HepG2 (cell line): ENCODE measurements at regions not wholly inside any gene's neighbourhood (a gene's known extent, or its start where the extent isn't known, plus 50 kb on each side); places are given as distances from the start of the nearest gene placed in this dataset.

ENCODE experiments used
- ATAC-seq: fragments of 200-7000 bp; cut with Tn5 transposase; 3 replicates; pipeline ENCODE4 v1.9.1; 2020; ENCODE audit warnings: mild to moderate bottlenecking, moderate library complexity
- BruUV-seq: library from RNA; stranded (reverse); fragments of 400-500 nt; replicated peaks from 2 replicates; lab custom pipeline; 2021; lab: Mats Ljungman, UMichigan
- CTCF ChIA-PET: fragments of 300-600 bp; formaldehyde crosslinking; extraction: SDS; loops from one replicate; lab custom pipeline; 2021; ENCODE audit warnings: low total read pairs, inconsistent platforms, low intra/inter-chr PET ratio; lab: Yijun Ruan, JAX
- POLR2A ChIA-PET: fragments of 350-600 bp; sonication (Branson Sonifier 250); formaldehyde crosslinking; loops from one replicate; lab custom pipeline; 2020; ENCODE audit warnings: antibody characterized with exemption, inconsistent platforms; lab: Yijun Ruan, JAX
- DNase-seq: peaks from one replicate; pipeline ENCODE4 v3.0.0-alpha.2; 2015; ENCODE audit warnings: low spot score
- FAIRE-seq: peaks from 3 replicates; lab custom pipeline; 2011; peaks lifted over from hg19 to GRCh38; lab: Jason Lieb, UNC
- H2AFZ ChIP-seq: one replicate; pipeline ENCODE4 v1.6.1; 2011; ENCODE audit warnings: low read length, inconsistent platforms
- H3K27ac ChIP-seq: fragments of 300-600 bp; 3 replicates; pipeline ENCODE4 v1.8.0; 2011; ENCODE audit warnings: mixed run types, mild to moderate bottlenecking, mixed read lengths, low read length, inconsistent platforms; ENCODE audit not compliant: insufficient read depth; ENCODE audit errors: extremely low read length
- H3K27me3 ChIP-seq, 2 experiments: fragments of 200-600 bp in 1 of 2; 2 replicates in 1 of 2; 3 replicates in 1 of 2; pipeline versions ENCODE4 v1.6.0 to v1.8.0; 2011; ENCODE audit warnings: low read length in 2 of 2, mild to moderate bottlenecking in 2 of 2, moderate library complexity in 2 of 2, inconsistent platforms in 1 of 2; ENCODE audit not compliant: insufficient read depth in 2 of 2, control insufficient read depth in 1 of 2
- H3K36me3 ChIP-seq, 2 experiments: fragments of 200-600 bp in 1 of 2; replicated peaks in 1 of 2; 2 replicates in 1 of 2; 3 replicates in 1 of 2; pipeline versions ENCODE4 v1.5.1 to v1.8.0; 2011; ENCODE audit warnings: low read length in 2 of 2, inconsistent platforms in 1 of 2; ENCODE audit not compliant: insufficient read depth in 2 of 2, control insufficient read depth in 1 of 2
- H3K4me1 ChIP-seq: 2 replicates; pipeline ENCODE4 v1.5.1; 2012; ENCODE audit warnings: low read length, inconsistent platforms; ENCODE audit not compliant: insufficient read depth
- H3K4me2 ChIP-seq: 2 replicates; pipeline ENCODE4 v1.6.0; 2011; ENCODE audit warnings: low read depth, low read length, inconsistent platforms
- H3K4me3 ChIP-seq, 3 experiments: fragments of 200-600 bp in 1 of 3; sonication (generic), shearing (Covaris generic) in 1 of 3; replicated peaks in 1 of 3; 2 replicates each; pipeline ENCODE4 v1.5.1; 2011 to 2016; ENCODE audit warnings: low read length in 3 of 3, inconsistent platforms in 2 of 3, low read depth in 2 of 3, mild to moderate bottlenecking in 2 of 3, control low read depth in 1 of 3, mixed read lengths in 1 of 3; ENCODE audit not compliant: insufficient read depth in 1 of 3
- H3K79me2 ChIP-seq: one replicate; pipeline ENCODE4 v1.6.1; 2011; ENCODE audit warnings: low read length, inconsistent platforms; ENCODE audit not compliant: insufficient read depth
- H3K9ac ChIP-seq: 2 replicates; pipeline ENCODE4 v1.6.0; 2011; ENCODE audit warnings: mild to moderate bottlenecking, low read depth, low read length, inconsistent platforms; ENCODE audit not compliant: insufficient read depth
- H3K9me3 ChIP-seq: 2 replicates; pipeline ENCODE4 v1.5.1; 2012; ENCODE audit warnings: mild to moderate bottlenecking, low read length
- H4K20me1 ChIP-seq: 2 replicates; pipeline ENCODE4 v1.6.0; 2011; ENCODE audit warnings: inconsistent platforms, mild to moderate bottlenecking, low read length, moderate library complexity; ENCODE audit not compliant: insufficient read depth
- BHLHE40 ChIP-seq: IDR thresholded peaks from 2 replicates; pipeline ENCODE4 v1.6.1; 2011; ENCODE audit warnings: low read length, improper control_type of control experiment
- IKZF1 ChIP-seq: fragments of 450-650 bp; IDR thresholded peaks from 2 replicates; pipeline ENCODE4 v1.7.1; 2016
- KDM1A ChIP-seq: IDR thresholded peaks from 2 replicates; pipeline ENCODE4 v1.6.1; 2016; ENCODE audit warnings: missing compliant biosample characterization
- NR2F1 ChIP-seq, 2 experiments: fragments of 450-650 bp in 1 of 2; formaldehyde crosslinking in 1 of 2; IDR thresholded peaks; 2 replicates each; pipeline versions ENCODE4 v1.5.0 to v1.6.1; 2016 to 2020; ENCODE audit warnings: mild to moderate bottlenecking in 1 of 2, missing compliant biosample characterization in 1 of 2, missing genetic modification reagents in 1 of 2, moderate library complexity in 1 of 2
- RFXANK ChIP-seq: IDR thresholded peaks from 2 replicates; pipeline ENCODE4 v1.6.1; 2016
- SETDB1 ChIP-seq: sonication (generic); formaldehyde crosslinking; IDR thresholded peaks from 2 replicates; pipeline ENCODE4 v1.5.1; 2020; ENCODE audit warnings: missing genetic modification reagents, mild to moderate bottlenecking, borderline replicate concordance
- U2AF2 ChIP-seq: fragments of 200-400 bp; formaldehyde crosslinking; IDR thresholded peaks from 2 replicates; pipeline ENCODE4 v1.6.1; 2017; ENCODE audit warnings: low read depth, mild to moderate bottlenecking, low read length
- ZKSCAN1 ChIP-seq: fragments of 150-350 bp; IDR thresholded peaks from 2 replicates; pipeline ENCODE4 v1.6.1; 2014; ENCODE audit warnings: low read length
- ZNF205 ChIP-seq: IDR thresholded peaks from 2 replicates; pipeline ENCODE4 v1.6.1; 2018; ENCODE audit warnings: missing biosample characterization, missing genetic modification reagents
- ZNF235 ChIP-seq: sonication (generic); formaldehyde crosslinking; IDR thresholded peaks from 2 replicates; pipeline ENCODE4 v1.8.1; 2023; ENCODE audit warnings: mild to moderate bottlenecking, missing genetic modification reagents, borderline replicate concordance
- ZNF354B ChIP-seq: sonication (generic); formaldehyde crosslinking; IDR thresholded peaks from 2 replicates; pipeline ENCODE4 v1.8.0; 2022; ENCODE audit warnings: mild to moderate bottlenecking, missing genetic modification reagents
- ZNF383 ChIP-seq: sonication (generic); formaldehyde crosslinking; IDR thresholded peaks from 2 replicates; pipeline ENCODE4 v1.4.0; 2020; ENCODE audit warnings: missing genetic modification reagents, mild to moderate bottlenecking, borderline replicate concordance
- ZNF468 ChIP-seq: sonication (generic); formaldehyde crosslinking; IDR thresholded peaks from 2 replicates; pipeline ENCODE4 v1.8.0; 2022; ENCODE audit warnings: mild to moderate bottlenecking, moderate library complexity, missing genetic modification reagents
- ZNF577 ChIP-seq: sonication (generic); formaldehyde crosslinking; IDR thresholded peaks from 2 replicates; pipeline ENCODE4 v1.4.0; 2020; ENCODE audit warnings: mild to moderate bottlenecking, low read depth, missing genetic modification reagents, borderline replicate concordance
- ZNF781 ChIP-seq: sonication (generic); formaldehyde crosslinking; IDR thresholded peaks from 2 replicates; pipeline ENCODE4 v1.5.1; 2020; ENCODE audit warnings: borderline replicate concordance, mild to moderate bottlenecking, missing genetic modification reagents; ENCODE audit errors: not compliant biosample characterization
- WGBS: methylation state at CpG from one replicate; pipeline ENCODE4 v1.1.6; 2017; ENCODE audit warnings: low lambda C conversion rate; 5-methylcytosine and 5-hydroxymethylcytosine counted together
- in situ Hi-C: cut with HindIII; loops from 2 replicates; pipeline ENCODE4 v1.10.0; 2017; ENCODE audit warnings: low pct_unique_long_range_greater_than_20kb; ENCODE audit not compliant: extremely low pct_ligation_motif_present
- intact Hi-C: fragments of 100-400 bp; cut with micrococcal nuclease; formaldehyde crosslinking; loops from one replicate; pipeline ENCODE4 v1.10.0; 2022; ENCODE audit not compliant: unreplicated experiment
- TF ChIP-seq, protein P1 (sequence below): sonication (generic); formaldehyde crosslinking; IDR thresholded peaks from 2 replicates; pipeline ENCODE4 v1.4.0; 2020; ENCODE audit warnings: mild to moderate bottlenecking, missing genetic modification reagents

DNA sequence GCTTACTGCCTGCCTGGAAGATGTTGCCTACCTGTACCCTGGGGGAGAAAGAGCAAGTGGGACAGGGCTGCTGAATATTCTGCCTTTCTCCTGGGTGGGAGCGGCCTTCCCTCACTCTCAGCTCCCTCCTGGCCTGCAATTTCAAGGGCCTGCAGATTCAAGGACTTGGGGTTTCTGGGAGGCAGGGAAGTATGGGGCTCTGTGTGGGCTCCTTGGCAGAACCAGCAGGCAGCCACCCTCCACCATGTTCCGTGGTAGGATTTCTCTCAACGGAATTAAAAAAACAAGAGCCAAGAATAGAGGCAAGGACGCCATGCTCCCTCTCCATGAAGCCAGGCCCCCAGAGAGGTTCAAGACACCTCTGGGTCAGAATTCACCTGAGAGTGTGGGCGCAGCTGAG is 127.7 kb downstream of the NAV1 start:
- Histone ChIP-seq H3K4me2 (no peak overlapping the region), H3K36me3 (no peaks in the 10 kb centered on the region), H3K79me2 (no peaks in the 10 kb centered on the region), H3K4me3 (no peak overlapping the region), H3K9me3 (no peaks in the 10 kb centered on the region), H3K4me1 (no peaks in the 10 kb centered on the region), H4K20me1 (no peaks in the 10 kb centered on the region), H3K27me3 (peaks cover 2 to 31% of the 10 kb centered on the region in 2 experiments; a peak in 3 of 5 replicates), H2AFZ (no peak overlapping the region), H3K9ac (no peak overlapping the region), H3K27ac (no peak overlapping the region)
- ATAC-seq (no peak), FAIRE-seq (no peak), DNase-seq (no peak)
- in situ Hi-C loops: no loop called here
- CTCF ChIA-PET: no interaction called here
- intact Hi-C loops: no loop called here
- POLR2A ChIA-PET: no interaction called here
- 0% methylated on average over 5 of the region's 5 CpGs for WGBS
- BruUV-seq: no TSS peak
- no peak for TF ChIP-seq ZNF205
- TF ChIP-seq IKZF1: no peak
- TF ChIP-seq ZNF781 (CRISPR knock-in tag): no peak
- no peak for TF ChIP-seq ZKSCAN1
- no peak for TF ChIP-seq ZNF468 (CRISPR knock-in tag)
- TF ChIP-seq ZNF354B (CRISPR knock-in tag): no peak
- TF ChIP-seq U2AF2: no peak
- no peak for TF ChIP-seq ZNF577 (CRISPR knock-in tag)
- TF ChIP-seq RFXANK (CRISPR knock-in tag): no peak
- TF ChIP-seq KDM1A (CRISPR knock-in tag): no peak
- TF ChIP-seq BHLHE40: no peak
- TF ChIP-seq ZNF383 (CRISPR knock-in tag): no peak
- TF ChIP-seq ZNF235 (CRISPR knock-in tag): no peak
- TF ChIP-seq, protein P1, sequence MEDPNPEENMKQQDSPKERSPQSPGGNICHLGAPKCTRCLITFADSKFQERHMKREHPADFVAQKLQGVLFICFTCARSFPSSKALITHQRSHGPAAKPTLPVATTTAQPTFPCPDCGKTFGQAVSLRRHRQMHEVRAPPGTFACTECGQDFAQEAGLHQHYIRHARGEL (CRISPR knock-in tag): no peak
- TF ChIP-seq SETDB1 (CRISPR knock-in tag): no peak
- TF ChIP-seq NR2F1 (CRISPR knock-in tag; IDR thresholded peaks at IDR 0.05): no peak
